ENCODE measurements at regions not wholly inside any gene's neighbourhood (a gene's known extent, or its start where the extent isn't known, plus 50 kb on each side); places are given as distances from the start of the nearest gene placed in this dataset.

DNA sequence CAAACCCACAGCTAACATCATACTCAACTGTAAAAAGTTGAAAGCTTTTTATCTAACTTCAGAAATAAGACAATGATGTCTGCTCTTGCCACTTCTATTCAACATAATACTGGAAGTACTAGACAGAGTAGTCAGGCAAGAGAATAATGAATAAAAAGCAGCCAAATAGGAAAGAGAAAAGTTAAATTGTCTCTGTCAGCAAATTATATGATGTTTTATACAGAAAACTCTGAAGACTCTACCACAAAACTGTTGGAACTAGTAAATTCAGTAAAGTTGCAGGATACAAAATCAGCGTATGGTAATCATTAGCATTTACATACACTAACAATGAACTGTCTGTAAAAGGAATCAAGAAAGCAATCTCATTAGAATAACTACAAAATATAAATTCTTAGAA lies 752.9 kb upstream of the CT83 start:
- FAIRE-seq (no peak), DNase-seq (no peak)
- no peaks in the 10 kb centered on the region for H3K27me3 ChIP-seq (ENCODE audit: control insufficient read depth, insufficient read depth, low read length)
- H3K27ac ChIP-seq (ENCODE audit: low read depth in 2 of 2, low read length in 2 of 2): no peak overlapping the region
- H3K9me3 ChIP-seq (ENCODE audit: control insufficient read depth in 2 of 3, insufficient read depth in 1 of 3, low read length in 3 of 3): no peaks in the 10 kb centered on the region
- intact Hi-C loops (cut with DNase I): no loop called here
- TF ChIP-seq, protein P1, sequence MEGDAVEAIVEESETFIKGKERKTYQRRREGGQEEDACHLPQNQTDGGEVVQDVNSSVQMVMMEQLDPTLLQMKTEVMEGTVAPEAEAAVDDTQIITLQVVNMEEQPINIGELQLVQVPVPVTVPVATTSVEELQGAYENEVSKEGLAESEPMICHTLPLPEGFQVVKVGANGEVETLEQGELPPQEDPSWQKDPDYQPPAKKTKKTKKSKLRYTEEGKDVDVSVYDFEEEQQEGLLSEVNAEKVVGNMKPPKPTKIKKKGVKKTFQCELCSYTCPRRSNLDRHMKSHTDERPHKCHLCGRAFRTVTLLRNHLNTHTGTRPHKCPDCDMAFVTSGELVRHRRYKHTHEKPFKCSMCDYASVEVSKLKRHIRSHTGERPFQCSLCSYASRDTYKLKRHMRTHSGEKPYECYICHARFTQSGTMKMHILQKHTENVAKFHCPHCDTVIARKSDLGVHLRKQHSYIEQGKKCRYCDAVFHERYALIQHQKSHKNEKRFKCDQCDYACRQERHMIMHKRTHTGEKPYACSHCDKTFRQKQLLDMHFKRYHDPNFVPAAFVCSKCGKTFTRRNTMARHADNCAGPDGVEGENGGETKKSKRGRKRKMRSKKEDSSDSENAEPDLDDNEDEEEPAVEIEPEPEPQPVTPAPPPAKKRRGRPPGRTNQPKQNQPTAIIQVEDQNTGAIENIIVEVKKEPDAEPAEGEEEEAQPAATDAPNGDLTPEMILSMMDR (IDR thresholded peaks at IDR 0.05; ENCODE audit: borderline replicate concordance, extremely low read depth, insufficient read depth): no peak
- H3K9ac ChIP-seq (ENCODE audit: low read length in 3 of 3): no peak overlapping the region
- H3K4me3 ChIP-seq (ENCODE audit: low read length in 3 of 3): no peak overlapping the region
- H3K36me3 ChIP-seq (ENCODE audit: control insufficient read depth in 2 of 3, insufficient read depth in 3 of 3, low read length in 3 of 3): no peaks in the 10 kb centered on the region
- H3K4me1 ChIP-seq (ENCODE audit: control insufficient read depth in 2 of 3, insufficient read depth in 2 of 3, low read depth in 1 of 3, low read length in 3 of 3): no peaks in the 10 kb centered on the region

DNA sequence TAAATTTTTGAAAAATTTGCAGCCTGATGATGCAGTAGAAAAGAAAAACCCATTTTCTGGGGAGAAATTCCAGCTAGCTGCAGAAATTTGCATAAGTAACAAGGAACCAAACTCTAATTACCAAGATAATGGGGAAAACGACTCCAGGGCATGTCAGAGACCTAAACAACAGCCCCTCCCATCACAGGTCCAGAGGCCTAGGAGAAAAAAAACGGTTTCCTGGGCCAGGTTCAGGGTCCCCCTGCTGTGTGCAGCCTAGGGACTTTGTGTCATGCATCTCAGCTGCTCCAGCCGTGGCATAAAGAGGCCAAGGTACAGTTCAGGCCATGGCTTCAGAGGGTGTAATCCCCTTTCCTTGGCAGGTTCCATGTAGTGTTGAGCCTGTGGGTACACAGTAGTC lies 733.7 kb upstream of the CT83 start:
- H3K27me3 ChIP-seq (ENCODE audit: control insufficient read depth, insufficient read depth, low read length): no peaks in the 10 kb centered on the region
- no peak overlapping the region for H3K4me3 ChIP-seq (ENCODE audit: low read length in 3 of 3)
- FAIRE-seq (no peak), DNase-seq (no peak)
- no peaks in the 10 kb centered on the region for H3K4me1 ChIP-seq (ENCODE audit: control insufficient read depth in 2 of 3, insufficient read depth in 2 of 3, low read depth in 1 of 3, low read length in 3 of 3)
- H3K9me3 ChIP-seq (ENCODE audit: control insufficient read depth in 2 of 3, insufficient read depth in 1 of 3, low read length in 3 of 3): no peaks in the 10 kb centered on the region
- intact Hi-C loops (cut with DNase I): no loop called here
- H3K36me3 ChIP-seq (ENCODE audit: control insufficient read depth in 2 of 3, insufficient read depth in 3 of 3, low read length in 3 of 3): no peaks in the 10 kb centered on the region
- TF ChIP-seq, protein P1 (IDR thresholded peaks at IDR 0.05; ENCODE audit: borderline replicate concordance, extremely low read depth, insufficient read depth): no peak
- no peak overlapping the region for H3K27ac ChIP-seq (ENCODE audit: low read depth in 2 of 2, low read length in 2 of 2)
- no peak overlapping the region for H3K9ac ChIP-seq (ENCODE audit: low read length in 3 of 3)

- TF ChIP-seq, protein P1 (IDR thresholded peaks at IDR 0.05; ENCODE audit: borderline replicate concordance, extremely low read depth, insufficient read depth): no peak
- H3K9ac ChIP-seq (ENCODE audit: low read length in 3 of 3): no peak overlapping the region
- H3K4me3 ChIP-seq (ENCODE audit: low read length in 3 of 3): no peak overlapping the region
- H3K27ac ChIP-seq (ENCODE audit: low read depth in 2 of 2, low read length in 2 of 2): no peak overlapping the region
- FAIRE-seq (no peak), DNase-seq (no peak)
- H3K9me3 ChIP-seq (ENCODE audit: control insufficient read depth in 2 of 3, insufficient read depth in 1 of 3, low read length in 3 of 3): no peaks in the 10 kb centered on the region
- no peaks in the 10 kb centered on the region for H3K27me3 ChIP-seq (ENCODE audit: control insufficient read depth, insufficient read depth, low read length)
- H3K4me1 ChIP-seq (ENCODE audit: control insufficient read depth in 2 of 3, insufficient read depth in 2 of 3, low read depth in 1 of 3, low read length in 3 of 3): no peaks in the 10 kb centered on the region
- H3K36me3 ChIP-seq (ENCODE audit: control insufficient read depth in 2 of 3, insufficient read depth in 3 of 3, low read length in 3 of 3): no peaks in the 10 kb centered on the region
- intact Hi-C loops (cut with DNase I): no loop called here
Observed at GRCh38 chrX:117147249-117147648, 684.5 kb upstream of the CT83 start.

- TF ChIP-seq, protein P1 (IDR thresholded peaks at IDR 0.05; ENCODE audit: borderline replicate concordance, extremely low read depth, insufficient read depth): no peak
- Histone ChIP-seq H3K9ac (ENCODE audit: low read length in 3 of 3) (no peak overlapping the region), H3K9me3 (ENCODE audit: control insufficient read depth in 2 of 3, insufficient read depth in 1 of 3, low read length in 3 of 3) (no peaks in the 10 kb centered on the region), H3K27ac (ENCODE audit: low read depth in 2 of 2, low read length in 2 of 2) (no peak overlapping the region), H3K4me1 (ENCODE audit: control insufficient read depth in 2 of 3, insufficient read depth in 2 of 3, low read depth in 1 of 3, low read length in 3 of 3) (no peaks in the 10 kb centered on the region), H3K27me3 (ENCODE audit: control insufficient read depth, insufficient read depth, low read length) (no peaks in the 10 kb centered on the region), H3K36me3 (ENCODE audit: control insufficient read depth in 2 of 3, insufficient read depth in 3 of 3, low read length in 3 of 3) (no peaks in the 10 kb centered on the region), H3K4me3 (ENCODE audit: low read length in 3 of 3) (no peak overlapping the region)
- intact Hi-C loops (cut with DNase I): no loop called here
- DNase-seq (no peak), FAIRE-seq (no peak)
Observed at GRCh38 chrX:117138070-117138469, 675.3 kb upstream of the CT83 start.
